ENCODE measurements at regions not wholly inside any gene's neighbourhood (a gene's known extent, or its start where the extent isn't known, plus 50 kb on each side); places are given as distances from the start of the nearest gene placed in this dataset.

DNA sequence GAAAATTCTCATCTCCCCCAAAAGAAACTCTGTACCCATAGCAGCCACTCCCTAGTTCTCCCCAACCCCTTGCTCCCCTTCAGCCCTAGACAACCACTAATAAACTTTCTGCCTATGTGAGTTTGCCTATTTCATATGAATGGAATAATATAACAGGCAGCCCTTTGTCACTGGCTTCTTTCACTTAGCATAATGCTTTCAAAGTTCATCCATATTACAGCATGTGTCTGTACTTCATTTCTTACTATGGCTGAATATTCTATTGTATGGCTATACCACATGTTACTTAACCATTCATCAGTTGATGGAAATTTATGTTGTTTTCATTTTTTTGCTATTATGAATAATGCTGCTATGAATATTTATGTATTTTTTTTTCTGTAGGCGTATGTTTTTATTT, 442.9 kb downstream of the SLC4A3 start:
- DNase-seq: no peak

- no peak for DNase-seq
Observed at GRCh38 chr2:220071696-220072095, 444.3 kb downstream of the SLC4A3 start.

DNA sequence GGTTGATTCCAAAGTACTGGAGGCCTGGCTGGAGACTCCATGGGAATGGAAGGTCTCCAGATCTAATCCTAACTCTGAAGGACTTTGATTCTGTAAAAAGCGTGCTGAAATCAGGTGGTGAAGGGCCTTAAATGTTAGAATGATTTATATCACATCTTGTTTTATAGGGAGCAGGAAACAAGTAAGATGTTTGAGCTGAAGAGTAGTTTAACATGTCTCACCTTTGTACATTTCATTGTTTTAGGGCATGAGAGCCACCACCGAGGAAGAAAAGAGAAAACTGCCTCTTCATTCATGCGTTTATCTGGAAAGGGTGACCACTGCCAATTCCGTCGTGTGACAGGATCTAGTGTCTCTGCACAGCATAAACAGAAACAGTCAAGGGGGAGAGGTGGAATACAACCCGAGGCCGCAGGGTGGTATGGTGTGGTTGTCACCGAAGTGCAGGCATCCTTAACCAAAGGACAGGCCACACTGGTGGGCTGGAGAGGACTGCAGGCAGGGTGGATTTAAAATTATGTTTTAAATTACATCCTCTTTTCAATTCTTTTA, 445.3 kb downstream of the SLC4A3 start:
- DNase-seq: no peak

DNA sequence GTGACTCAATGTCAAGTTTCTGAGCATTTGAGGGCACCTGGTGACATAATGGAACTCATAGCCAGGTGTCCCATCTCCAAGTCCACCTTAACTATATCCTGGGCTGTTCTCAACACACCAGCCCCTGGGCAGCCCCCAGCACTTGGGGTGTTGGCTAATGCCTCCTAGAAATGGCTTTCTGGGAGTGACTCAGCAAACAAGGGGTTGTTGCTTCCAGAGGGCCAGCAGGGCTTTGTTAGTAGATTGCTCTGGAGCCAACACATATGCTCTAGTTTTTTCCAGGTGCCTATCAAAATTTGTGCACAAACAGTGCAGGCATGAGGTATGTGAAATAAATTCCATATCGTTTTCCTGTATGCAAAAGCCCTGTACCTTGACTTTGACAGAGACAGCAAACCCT, 448.4 kb downstream of the SLC4A3 start:
- DNase-seq: no peak

- no peak for DNase-seq
Observed at GRCh38 chr2:220076734-220077133, 449.3 kb downstream of the SLC4A3 start.

DNA sequence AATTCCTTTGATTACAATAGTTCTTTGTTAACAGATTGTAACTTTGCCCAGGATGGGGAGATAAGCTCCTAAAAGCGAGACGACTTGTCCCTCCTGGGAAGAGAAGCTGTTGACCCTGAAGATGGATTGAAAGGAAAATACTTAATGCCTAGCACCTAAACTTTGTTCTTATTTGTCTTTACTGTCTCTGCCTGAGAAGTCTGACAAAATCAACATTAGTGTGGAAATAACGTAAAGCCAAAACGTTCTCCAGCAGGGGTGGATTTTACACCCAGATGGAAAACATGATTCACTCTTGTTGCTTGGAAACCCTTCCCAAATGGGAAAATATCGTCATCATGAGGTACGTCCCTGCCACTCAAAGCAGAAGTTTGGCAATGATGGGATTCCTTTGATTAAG, 450.1 kb downstream of the SLC4A3 start:
- DNase-seq: no peak

DNA sequence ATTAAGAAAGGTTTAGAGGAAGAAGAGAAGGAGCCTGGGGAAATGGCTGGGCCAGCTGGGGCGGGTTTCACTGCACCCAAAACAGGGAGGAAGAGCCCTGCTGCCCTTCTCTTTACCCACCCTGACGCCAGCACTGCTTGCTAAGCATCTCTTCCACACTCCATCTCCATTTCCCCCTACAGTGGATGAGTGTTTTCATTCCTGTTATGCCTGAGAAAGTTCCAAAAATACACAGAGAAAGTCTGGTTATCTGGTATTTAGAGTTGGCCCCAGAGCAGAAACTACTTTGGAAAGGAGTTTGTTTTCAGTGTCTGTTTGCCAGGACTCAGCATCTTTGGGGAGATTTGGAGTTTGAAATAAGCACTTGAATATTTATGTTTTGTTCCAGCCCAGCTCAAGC, 451.0 kb downstream of the SLC4A3 start:
- no peak for DNase-seq

- no peak for DNase-seq
Observed at GRCh38 chr2:220079595-220079994, 452.2 kb downstream of the SLC4A3 start.

DNA sequence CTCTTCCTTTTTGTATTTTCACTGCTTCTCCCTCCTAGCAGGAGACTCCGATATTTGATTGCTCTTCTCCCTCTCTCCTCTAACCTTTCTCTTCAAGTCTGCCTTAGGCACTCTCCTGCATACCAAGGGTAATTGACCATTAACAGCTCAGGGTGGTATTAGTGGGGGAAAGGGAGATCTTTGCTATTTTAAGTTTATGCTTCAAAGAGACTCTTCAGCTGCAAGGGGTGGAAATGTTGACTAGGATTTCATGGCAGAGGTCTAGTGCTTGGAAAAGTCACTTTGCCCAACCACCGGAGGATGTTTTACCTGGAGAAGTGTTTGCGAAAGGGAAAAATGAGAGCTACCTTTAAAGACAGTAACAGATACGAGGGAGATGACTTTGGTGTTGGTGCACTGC, 453.7 kb downstream of the SLC4A3 start:
- no peak for DNase-seq

GRCh38 chr2:220090050-220090449, 462.6 kb downstream of the SLC4A3 start:
- no peak for DNase-seq

- no peak for DNase-seq
Observed at GRCh38 chr2:220096406-220096805, 469.0 kb downstream of the SLC4A3 start.

DNA sequence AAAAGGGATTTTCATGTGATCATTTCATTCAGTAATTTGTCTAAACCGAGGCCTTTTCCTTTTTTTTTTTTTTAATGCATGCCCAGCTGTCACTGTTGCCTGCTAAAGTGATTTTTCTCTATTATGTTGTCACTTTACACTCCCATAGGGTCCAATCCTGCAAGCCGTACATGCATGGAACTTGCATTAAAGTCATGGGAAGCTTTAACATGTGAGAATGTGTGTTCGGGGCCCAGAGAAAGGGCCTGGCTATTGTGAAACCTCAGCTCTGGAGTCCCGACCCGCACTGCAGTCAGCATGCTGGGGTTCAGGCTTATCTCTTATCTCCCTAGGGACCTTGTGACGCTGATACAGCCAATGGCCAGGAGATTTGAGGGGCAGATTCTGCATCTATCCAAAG, 474.6 kb downstream of the SLC4A3 start:
- DNase-seq: no peak

DNA sequence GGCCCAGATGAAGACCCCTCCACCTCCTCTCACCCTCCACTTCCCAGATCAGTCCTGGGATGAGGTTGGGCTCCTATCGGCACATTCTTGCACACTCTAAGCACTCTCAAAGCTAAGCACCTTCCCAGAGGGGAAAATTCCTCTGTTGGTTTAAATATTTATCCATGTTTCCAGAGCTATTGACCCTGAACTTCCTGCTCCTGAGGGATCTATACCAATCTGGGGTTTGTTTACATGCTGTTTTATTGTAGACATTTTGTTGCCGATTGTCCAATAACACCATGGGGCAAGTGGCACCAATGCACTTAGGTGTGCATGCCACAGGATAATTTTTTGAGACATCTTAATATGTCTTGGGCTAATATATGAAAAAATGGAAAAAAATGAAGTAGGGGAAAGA, 476.2 kb downstream of the SLC4A3 start:
- DNase-seq: no peak

GRCh38 chr2:220104871-220105351, 477.5 kb downstream of the SLC4A3 start:
- no peak for DNase-seq

DNA sequence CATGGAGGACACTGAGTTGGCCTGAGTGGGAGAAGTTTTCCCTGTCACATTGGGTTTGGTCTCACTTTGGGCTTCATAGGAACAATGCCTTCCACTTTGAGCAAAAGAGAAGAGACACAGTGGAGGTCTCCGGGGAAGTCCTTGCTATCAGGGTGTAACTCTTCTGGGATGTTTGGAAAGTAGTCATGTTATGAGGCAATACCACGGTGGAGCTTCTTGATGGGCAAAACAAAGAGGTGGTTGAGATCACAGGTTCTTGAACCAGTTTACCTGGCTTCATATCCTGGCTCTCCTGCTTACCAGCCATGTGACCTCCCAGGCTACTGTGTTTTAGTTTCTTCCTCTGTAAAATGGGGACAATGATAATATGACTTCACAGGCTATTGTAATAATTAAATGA, 478.6 kb downstream of the SLC4A3 start:
- DNase-seq: no peak

DNA sequence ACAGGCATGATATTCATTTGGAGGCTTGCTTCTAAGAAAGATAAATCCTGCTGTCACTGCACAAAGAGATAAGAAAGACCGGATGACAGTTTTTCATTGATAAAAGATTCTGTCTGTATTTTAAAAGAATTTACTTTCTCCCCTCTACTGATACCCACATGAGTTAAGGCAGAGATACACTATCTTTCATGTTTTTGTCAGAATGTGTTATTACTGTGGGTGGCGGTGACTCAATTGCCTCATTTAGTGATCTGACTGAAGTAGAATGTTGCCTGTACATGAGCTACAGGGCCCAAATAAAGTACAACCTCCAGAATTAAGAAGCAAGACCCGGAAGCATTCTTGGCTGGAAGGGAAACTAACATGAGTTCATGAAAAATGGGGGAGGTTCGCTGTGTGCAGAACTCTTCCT, 480.0 kb downstream of the SLC4A3 start:
- no peak for DNase-seq

DNA sequence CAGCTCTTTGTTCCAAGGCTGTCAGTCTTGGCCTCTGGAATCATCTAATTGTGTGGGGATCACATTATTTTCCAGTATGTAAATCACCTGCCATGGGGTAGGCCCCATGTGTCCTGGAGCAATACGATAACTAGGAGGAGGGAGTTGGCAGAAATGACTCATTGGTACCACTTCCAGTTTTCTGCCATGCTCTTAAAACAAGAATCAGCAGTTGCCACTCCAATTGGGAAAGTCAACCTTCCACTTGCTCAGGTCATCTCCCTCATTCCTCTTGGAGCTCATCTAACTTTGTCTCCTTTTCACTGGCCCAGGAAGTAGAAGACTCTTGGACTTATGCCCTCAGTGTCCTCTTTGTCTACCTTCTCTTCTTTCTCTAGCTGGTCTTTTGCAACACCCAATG, 487.0 kb downstream of the SLC4A3 start:
- DNase-seq: no peak

DNA sequence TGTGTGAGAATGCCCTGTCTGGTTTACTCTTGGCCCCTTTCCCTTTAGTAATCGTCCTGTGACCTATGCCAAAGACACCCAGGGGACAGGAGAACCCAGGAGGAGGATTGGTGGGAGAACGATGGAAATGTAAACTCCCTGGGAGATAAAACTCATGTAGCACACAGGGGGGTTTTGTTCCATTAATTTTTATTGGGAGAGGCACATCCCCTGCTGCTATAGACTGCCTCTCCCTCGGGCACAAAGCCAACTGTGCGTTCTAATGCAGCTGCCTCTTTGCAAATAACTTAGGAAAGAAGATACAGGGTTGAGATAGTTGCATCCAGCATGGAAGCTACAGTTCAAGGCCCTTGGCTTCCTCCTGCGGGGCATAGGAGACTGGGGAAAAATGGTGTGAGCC, 489.6 kb downstream of the SLC4A3 start:
- DNase-seq: no peak

- DNase-seq: no peak
Observed at GRCh38 chr2:220120041-220120440, 492.6 kb downstream of the SLC4A3 start.

DNA sequence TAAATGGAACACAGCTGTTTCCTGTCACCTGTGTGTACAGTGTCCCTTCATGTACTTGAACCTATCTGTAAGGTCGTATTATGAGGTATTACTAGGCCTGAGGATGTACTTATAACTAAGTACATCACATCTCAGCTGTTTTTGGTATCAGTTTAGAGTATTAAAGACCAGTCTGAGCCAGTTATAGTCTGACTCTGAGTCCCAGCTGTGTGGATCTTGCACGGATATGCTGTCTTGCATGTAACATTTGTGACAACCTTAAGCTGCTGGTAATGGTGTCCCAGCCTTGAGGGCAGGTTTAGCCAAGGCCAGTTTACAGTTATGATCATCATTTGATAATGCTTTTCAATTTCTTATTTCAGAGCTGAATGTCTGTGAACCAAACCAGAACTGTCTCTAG, 496.3 kb downstream of the SLC4A3 start:
- DNase-seq: no peak

- DNase-seq: no peak
Observed at GRCh38 chr2:220125551-220125950, 498.1 kb downstream of the SLC4A3 start.

GRCh38 chr2:220127311-220127710, 499.9 kb downstream of the SLC4A3 start:
- DNase-seq: no peak

DNA sequence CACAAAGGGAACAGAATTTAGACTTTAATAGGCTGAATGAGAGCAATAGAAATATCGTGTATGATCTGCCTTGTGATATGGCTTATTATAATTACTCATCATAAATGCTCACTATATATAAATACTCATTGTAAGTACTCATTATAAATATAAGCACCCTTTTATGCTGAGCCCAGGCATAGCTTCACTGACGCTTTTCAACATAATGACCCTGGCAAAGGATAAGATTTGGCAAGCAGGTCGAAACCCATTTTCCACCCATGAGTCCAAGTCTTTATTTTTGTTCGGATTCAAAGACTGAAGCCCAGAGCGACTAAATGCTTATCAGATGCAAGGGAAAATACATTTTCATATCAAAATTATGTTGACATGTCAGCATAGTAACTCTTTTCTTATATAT, 500.4 kb downstream of the SLC4A3 start:
- DNase-seq: no peak

DNA sequence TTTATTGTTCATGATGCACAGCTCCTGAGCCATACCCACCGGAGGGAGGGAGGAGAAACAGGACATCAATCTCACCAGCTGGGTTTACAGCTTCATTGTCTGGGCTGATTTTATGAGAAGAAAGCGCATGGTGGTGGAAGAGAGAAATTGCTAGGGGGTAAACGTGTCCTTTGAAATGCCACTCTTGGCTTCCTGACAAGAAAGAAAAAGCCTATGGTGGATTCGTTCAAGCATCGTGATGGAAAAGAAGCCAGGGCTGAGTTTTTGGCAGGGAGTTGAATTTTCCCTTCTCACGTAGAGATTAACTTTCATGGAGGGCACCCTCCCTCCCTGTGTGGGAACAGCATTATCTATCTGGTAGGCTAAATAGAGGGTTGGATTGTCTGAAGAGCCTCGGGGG, 502.0 kb downstream of the SLC4A3 start:
- no peak for DNase-seq

DNA sequence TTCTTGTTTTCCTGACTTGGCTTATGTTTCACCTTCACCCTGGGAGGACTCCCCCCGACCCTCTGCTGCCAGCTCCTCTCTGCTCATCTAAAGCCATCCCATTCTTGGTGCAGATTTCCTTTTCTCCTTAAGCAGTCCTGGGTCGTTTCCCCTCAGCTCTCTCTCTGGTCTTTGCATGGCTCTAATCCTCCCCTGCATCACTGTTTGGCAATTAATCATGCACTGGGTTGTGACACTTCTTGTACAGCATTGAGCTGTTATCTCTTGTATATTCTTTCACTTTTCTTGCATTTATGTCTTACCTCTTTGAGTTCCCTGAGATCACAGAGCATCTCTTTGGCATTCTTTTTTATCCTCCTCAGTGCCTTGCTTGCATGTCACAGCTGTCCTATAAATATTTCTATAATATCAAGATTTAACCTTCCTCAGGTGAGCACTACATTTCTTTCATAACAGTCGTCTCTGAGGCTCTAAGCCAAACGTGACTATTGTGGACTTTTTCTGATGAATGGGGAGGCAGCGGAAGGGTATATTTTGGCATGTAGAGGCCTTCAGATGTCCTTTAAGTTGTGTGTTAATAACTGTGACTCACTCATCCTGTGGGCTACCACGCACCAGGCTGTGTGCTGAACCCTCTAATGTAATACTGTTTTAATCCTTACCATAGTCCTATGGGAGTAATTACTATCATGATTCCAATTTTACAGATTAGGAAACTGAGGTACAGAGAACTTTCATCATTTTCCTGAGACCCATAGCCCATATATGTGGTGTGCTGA, 507.5 kb downstream of the SLC4A3 start:
- no peak for DNase-seq

Measured in inflammatory macrophage treated with lipopolysaccharide for 1 hour (primary cell).